Calu3 (cell line): ENCODE measurements at regions not wholly inside any gene's neighbourhood (a gene's known extent, or its start where the extent isn't known, plus 50 kb on each side); places are given as distances from the start of the nearest gene placed in this dataset.

Experiments
- BruUV-seq: library from RNA; stranded (reverse); fragments of 400-500 nt; replicated peaks from 2 replicates; lab custom pipeline; 2021; lab: Mats Ljungman, UMichigan
- CTCF ChIA-PET: fragments of 300-600 bp; sonication (Branson Sonifier 250); formaldehyde crosslinking; loops from one replicate; lab custom pipeline; 2022; ENCODE audit warnings: antibody characterized with exemption; lab: Charles Lee
- DNase-seq: peaks from one replicate; pipeline ENCODE4 v3.0.0; 2022
- H3K27ac Mint-ChIP-seq: one replicate; pipeline ENCODE4 v1.8.0; 2022; ENCODE audit warnings: mixed read lengths; ENCODE audit not compliant: unreplicated experiment
- H3K27me3 Mint-ChIP-seq: one replicate; pipeline ENCODE4 v1.8.0; 2022; ENCODE audit warnings: mixed read lengths; ENCODE audit not compliant: unreplicated experiment
- H3K36me3 Mint-ChIP-seq: one replicate; pipeline ENCODE4 v1.8.0; 2022; ENCODE audit warnings: mild to moderate bottlenecking, moderate library complexity, mixed read lengths; ENCODE audit not compliant: insufficient read depth, unreplicated experiment
- H3K4me1 Mint-ChIP-seq: one replicate; pipeline ENCODE4 v1.8.0; 2022; ENCODE audit warnings: mild to moderate bottlenecking, low read depth, mixed read lengths; ENCODE audit not compliant: unreplicated experiment
- H3K4me3 Mint-ChIP-seq: one replicate; pipeline ENCODE4 v1.8.0; 2022; ENCODE audit warnings: mild to moderate bottlenecking, low read depth, moderate library complexity, mixed read lengths; ENCODE audit not compliant: unreplicated experiment
- H3K9me3 Mint-ChIP-seq: one replicate; pipeline ENCODE4 v1.8.0; 2022; ENCODE audit warnings: low read depth, mixed read lengths; ENCODE audit not compliant: unreplicated experiment
- CTCF ChIP-seq: fragments of 200-600 bp; IDR thresholded peaks from one replicate; pipeline ENCODE4 v1.8.0; 2022; ENCODE audit warnings: antibody characterized with exemption; ENCODE audit not compliant: unreplicated experiment
- intact Hi-C: fragments of 100-400 bp; cut with micrococcal nuclease; formaldehyde crosslinking; loops from one replicate; pipeline ENCODE4 v1.10.0; 2022; ENCODE audit not compliant: unreplicated experiment

- no peak for TF ChIP-seq CTCF
- intact Hi-C loops: loop anchor here (2.0 to 10.0 kb wide), 2 partner anchors 969 to 1129 kb away; no protein-coding TSS in a partner anchor
- CTCF ChIA-PET: interaction anchor here (1.0 kb wide), 1 partner anchor 969 kb away, joined by 3 read pairs; no protein-coding TSS in a partner anchor
- Mint-ChIP-seq H3K27ac (no peak overlapping the region), H3K27me3 (peaks cover 14% of the 10 kb centered on the region), H3K36me3 (no peaks in the 10 kb centered on the region), H3K4me1 (no peaks in the 10 kb centered on the region), H3K4me3 (no peak overlapping the region), H3K9me3 (no peaks in the 10 kb centered on the region)
- no TSS peak for BruUV-seq
- no peak for DNase-seq
Measured at GRCh38 chr13:111475488-111475887, 155.0 kb downstream of the TEX29 start.

GRCh38 chr13:111476197-111476596, 155.8 kb downstream of the TEX29 start:
- Mint-ChIP-seq H3K27me3 (peaks cover 14% of the 10 kb centered on the region), H3K27ac (no peak overlapping the region), H3K4me1 (no peaks in the 10 kb centered on the region)

GRCh38 chr13:111479412-111479811, 159.0 kb downstream of the TEX29 start:
- Mint-ChIP-seq H3K36me3 (no peaks in the 10 kb centered on the region), H3K9me3 (no peaks in the 10 kb centered on the region), H3K4me1 (no peaks in the 10 kb centered on the region), H3K27me3 (no peaks in the 10 kb centered on the region), H3K4me3 (no peak overlapping the region), H3K27ac (no peak overlapping the region)
- intact Hi-C loops: loop anchor here (10.0 kb wide), 1 partner anchor 1125 kb away; no protein-coding TSS in a partner anchor
- BruUV-seq: no TSS peak
- no peak for TF ChIP-seq CTCF
- CTCF ChIA-PET: no interaction called here
- no peak for DNase-seq

More at GRCh38 chr13:111476197-111476596, 155.8 kb downstream of the TEX29 start:
- no peaks in the 10 kb centered on the region for H3K36me3 Mint-ChIP-seq
- no peak for DNase-seq
- no TSS peak for BruUV-seq
- no peaks in the 10 kb centered on the region for H3K9me3 Mint-ChIP-seq
- TF ChIP-seq CTCF: no peak
- CTCF ChIA-PET: no interaction called here
- intact Hi-C loops: loop anchor here (10.0 kb wide), 1 partner anchor 1129 kb away; no protein-coding TSS in a partner anchor
- H3K4me3 Mint-ChIP-seq: no peak overlapping the region

GRCh38 chr13:111480503-111480902, 160.1 kb downstream of the TEX29 start:
- intact Hi-C loops: no loop called here
- CTCF ChIA-PET: no interaction called here
- Mint-ChIP-seq H3K9me3 (no peaks in the 10 kb centered on the region), H3K36me3 (no peaks in the 10 kb centered on the region), H3K27me3 (no peaks in the 10 kb centered on the region), H3K4me3 (no peak overlapping the region), H3K27ac (no peak overlapping the region), H3K4me1 (no peaks in the 10 kb centered on the region)
- DNase-seq: no peak
- BruUV-seq: no TSS peak
- TF ChIP-seq CTCF: no peak
